HG02852 (cell line): ENCODE measurements at regions not wholly inside any gene's neighbourhood (a gene's known extent, or its start where the extent isn't known, plus 50 kb on each side); places are given as distances from the start of the nearest gene placed in this dataset.
"Not testable (repeated sequence)": the region's sequence is repeated elsewhere in the genome, so short reads cannot be mapped to it uniquely, and the experiment has no call there.

Experiments
- ATAC-seq: cut with Tn5 transposase; IDR thresholded peaks from one replicate; pipeline ENCODE4 v1.9.1; 2021; ENCODE audit warnings: mild to moderate bottlenecking, moderate library complexity; ENCODE audit not compliant: unreplicated experiment

- ATAC-seq, result no peak
These were observed 280.4 kb downstream of the HS3ST3B1 start for GRCh38 chr17:14581186-14581830.

GRCh38 chr17:14580499-14580898 lies 279.6 kb downstream of the HS3ST3B1 start:
- ATAC-seq, result no peak

- no peak for ATAC-seq
These were observed 278.8 kb downstream of the HS3ST3B1 start for GRCh38 chr17:14579716-14580115.

GRCh38 chr17:14575471-14575953 lies 274.6 kb downstream of the HS3ST3B1 start:
- no peak for ATAC-seq

- not testable (repeated sequence) for ATAC-seq
These were observed 259.4 kb downstream of the HS3ST3B1 start for GRCh38 chr17:14560325-14560724.

- ATAC-seq, result no peak
These were observed 258.6 kb downstream of the HS3ST3B1 start for GRCh38 chr17:14559264-14560119.

GRCh38 chr17:14557480-14557879 lies 256.6 kb downstream of the HS3ST3B1 start:
- no peak for ATAC-seq

- no peak for ATAC-seq
These were observed 253.0 kb downstream of the HS3ST3B1 start for GRCh38 chr17:14553847-14554246.

- no peak for ATAC-seq
These were observed 251.4 kb downstream of the HS3ST3B1 start for GRCh38 chr17:14552306-14552705.

GRCh38 chr17:14547556-14547955 lies 246.7 kb downstream of the HS3ST3B1 start:
- ATAC-seq, result no peak

- ATAC-seq, result no peak
These were observed 246.1 kb downstream of the HS3ST3B1 start for GRCh38 chr17:14547016-14547415.

- ATAC-seq, result no peak
These were observed 244.4 kb downstream of the HS3ST3B1 start for GRCh38 chr17:14545156-14545906.

- ATAC-seq, result no peak
These were observed 240.8 kb downstream of the HS3ST3B1 start for GRCh38 chr17:14541714-14542113.

- ATAC-seq, result no peak
These were observed 238.9 kb downstream of the HS3ST3B1 start for GRCh38 chr17:14539801-14540200.

GRCh38 chr17:14532242-14532641 lies 231.4 kb downstream of the HS3ST3B1 start:
- ATAC-seq, result not testable (repeated sequence)

GRCh38 chr17:14525551-14526455 lies 224.9 kb downstream of the HS3ST3B1 start:
- ATAC-seq, result no peak

GRCh38 chr17:14522795-14523387 lies 222.0 kb downstream of the HS3ST3B1 start:
- no peak for ATAC-seq

GRCh38 chr17:14518919-14519318 lies 218.0 kb downstream of the HS3ST3B1 start:
- ATAC-seq, result not testable (repeated sequence)

GRCh38 chr17:14514973-14515372 lies 214.1 kb downstream of the HS3ST3B1 start:
- no peak for ATAC-seq

- ATAC-seq, result no peak
These were observed 213.0 kb downstream of the HS3ST3B1 start for GRCh38 chr17:14513835-14514234.
